ENCODE measurements at regions not wholly inside any gene's neighbourhood (a gene's known extent, or its start where the extent isn't known, plus 50 kb on each side); places are given as distances from the start of the nearest gene placed in this dataset.

DNA sequence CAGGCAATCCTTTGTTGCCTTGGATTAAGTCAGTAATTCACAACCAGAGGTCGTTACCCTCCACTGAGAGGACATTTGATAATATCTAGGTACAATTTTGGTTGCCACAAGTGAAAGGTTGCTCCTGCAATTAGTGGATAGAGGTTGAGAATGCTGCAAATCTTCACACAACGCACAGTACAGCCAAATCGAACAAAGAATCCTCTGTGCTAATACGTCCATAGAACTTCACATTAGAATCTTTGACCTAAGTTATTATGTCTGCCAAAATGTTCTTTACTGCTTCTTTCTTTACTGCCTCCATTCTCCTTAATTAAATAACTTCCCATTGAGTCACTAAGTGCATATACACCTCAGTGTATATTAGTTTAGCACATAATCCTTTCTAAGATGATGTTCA lies 879.5 kb downstream of the TRIB2 start:
- no peaks in the 10 kb centered on the region for H3K4me1 ChIP-seq
- no peak for TF ChIP-seq CTCF (IDR thresholded peaks at IDR 0.05)
- DNase-seq = no peak
- intact Hi-C loops (cut with DNase I; ENCODE audit: low total_unique reads) = no loop called here
- H3K27me3 ChIP-seq = no peaks in the 10 kb centered on the region
- H3K4me3 ChIP-seq = no peak overlapping the region
- H3K27ac ChIP-seq = no peak overlapping the region
- no peaks in the 10 kb centered on the region for H3K9me3 ChIP-seq
- H3K36me3 ChIP-seq = no peaks in the 10 kb centered on the region

DNA sequence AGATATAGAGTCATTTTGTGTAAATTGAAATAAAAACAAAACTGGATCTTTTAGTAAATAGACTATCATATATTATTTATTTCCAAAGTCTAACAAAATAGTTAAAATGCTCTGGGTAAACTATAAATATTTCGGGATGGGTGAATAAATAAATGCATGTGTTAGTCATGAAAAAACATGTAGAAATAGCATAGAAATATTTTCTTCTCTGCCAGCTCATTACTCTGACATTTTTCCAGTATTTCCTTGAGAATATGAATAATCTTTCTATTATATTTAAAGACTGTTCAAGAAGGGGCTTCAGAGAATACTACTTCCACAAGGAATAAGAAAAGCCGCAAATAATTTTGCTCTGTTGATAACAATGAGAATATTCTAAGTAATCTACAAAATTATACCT lies 880.4 kb downstream of the TRIB2 start:
- intact Hi-C loops (cut with DNase I; ENCODE audit: low total_unique reads) = no loop called here

GRCh38 chr2:13601506-13601905 lies 884.8 kb downstream of the TRIB2 start:
- TF ChIP-seq CTCF (IDR thresholded peaks at IDR 0.05) = no peak

More for the DNA sequence above, 880.4 kb downstream of the TRIB2 start:
- Histone ChIP-seq H3K36me3 (no peaks in the 10 kb centered on the region), H3K4me3 (no peak overlapping the region), H3K4me1 (no peaks in the 10 kb centered on the region), H3K27ac (no peak overlapping the region), H3K27me3 (no peaks in the 10 kb centered on the region), H3K9me3 (no peaks in the 10 kb centered on the region)
- DNase-seq = no peak
- TF ChIP-seq CTCF (IDR thresholded peaks at IDR 0.05) = no peak

DNA sequence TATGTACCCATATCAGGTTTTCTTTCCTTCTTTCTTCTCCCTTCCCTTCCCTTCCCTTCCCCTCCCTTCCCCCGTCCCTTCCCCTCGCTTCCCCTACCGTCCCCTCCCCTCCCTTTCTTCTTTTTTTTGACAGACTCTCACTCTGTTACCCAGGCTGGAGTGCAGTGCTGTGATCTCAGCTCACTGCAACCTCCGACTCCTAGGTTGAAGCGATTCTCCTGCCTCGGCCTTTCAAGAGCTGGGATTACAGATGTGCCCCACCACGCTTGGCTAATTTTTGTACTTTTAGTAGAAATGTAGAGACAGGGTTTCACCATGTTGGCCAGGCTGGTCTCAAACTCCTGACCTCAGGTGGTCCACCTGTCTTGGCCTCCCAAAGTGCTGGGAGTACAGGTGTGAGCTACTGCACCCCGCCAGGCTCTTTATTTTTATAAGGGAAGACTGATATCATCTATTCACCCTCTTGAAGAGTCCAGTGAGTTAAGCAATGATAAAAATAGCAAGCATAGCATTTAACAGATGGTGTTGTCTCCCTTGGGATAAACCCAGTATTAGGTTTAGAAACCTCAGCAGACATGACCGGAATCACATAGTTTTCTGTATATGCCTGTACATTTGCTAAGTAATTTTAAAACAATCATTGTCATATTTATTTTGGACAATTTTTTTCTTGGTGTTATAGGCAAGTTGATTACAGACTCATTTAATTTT lies 888.4 kb downstream of the TRIB2 start:
- Histone ChIP-seq H3K27me3 (no peaks in the 10 kb centered on the region), H3K4me3 (no peak overlapping the region), H3K9me3 (no peaks in the 10 kb centered on the region), H3K4me1 (no peaks in the 10 kb centered on the region), H3K36me3 (no peaks in the 10 kb centered on the region), H3K27ac (no peak overlapping the region)
- no peak for TF ChIP-seq CTCF (IDR thresholded peaks at IDR 0.05)
- no peak for DNase-seq
- intact Hi-C loops (cut with DNase I; ENCODE audit: low total_unique reads) = no loop called here

More at GRCh38 chr2:13601506-13601905, 884.8 kb downstream of the TRIB2 start:
- intact Hi-C loops (cut with DNase I; ENCODE audit: low total_unique reads) = no loop called here
- Histone ChIP-seq H3K9me3 (no peaks in the 10 kb centered on the region), H3K4me1 (no peaks in the 10 kb centered on the region), H3K36me3 (no peaks in the 10 kb centered on the region), H3K27ac (no peak overlapping the region), H3K27me3 (no peaks in the 10 kb centered on the region), H3K4me3 (no peak overlapping the region)
- DNase-seq = no peak

DNA sequence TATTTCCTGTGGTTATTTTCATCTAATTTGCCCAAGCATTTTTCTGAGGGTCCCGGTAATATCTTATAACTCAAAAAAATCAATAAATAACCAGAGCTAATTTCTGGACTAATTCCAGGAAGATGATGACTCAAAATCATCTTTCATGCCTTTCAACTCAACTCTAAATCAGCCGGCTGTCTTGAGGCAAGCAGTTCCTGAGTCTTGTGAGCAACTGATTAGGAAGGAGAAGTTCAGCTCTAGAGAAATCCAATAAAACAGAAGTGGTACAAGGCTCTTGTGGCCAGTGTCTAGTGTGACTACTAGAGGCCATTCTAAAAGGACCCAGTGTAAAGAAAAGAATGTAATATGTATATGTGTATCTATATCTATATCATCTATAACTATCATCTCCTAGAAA lies 890.4 kb downstream of the TRIB2 start:
- no peak for TF ChIP-seq CTCF (IDR thresholded peaks at IDR 0.05)
- H3K9me3 ChIP-seq = no peaks in the 10 kb centered on the region
- H3K36me3 ChIP-seq = no peaks in the 10 kb centered on the region
- no peak overlapping the region for H3K27ac ChIP-seq
- no peaks in the 10 kb centered on the region for H3K4me1 ChIP-seq
- H3K27me3 ChIP-seq = no peaks in the 10 kb centered on the region
- no peak overlapping the region for H3K4me3 ChIP-seq
- intact Hi-C loops (cut with DNase I; ENCODE audit: low total_unique reads) = no loop called here
- no peak for DNase-seq

DNA sequence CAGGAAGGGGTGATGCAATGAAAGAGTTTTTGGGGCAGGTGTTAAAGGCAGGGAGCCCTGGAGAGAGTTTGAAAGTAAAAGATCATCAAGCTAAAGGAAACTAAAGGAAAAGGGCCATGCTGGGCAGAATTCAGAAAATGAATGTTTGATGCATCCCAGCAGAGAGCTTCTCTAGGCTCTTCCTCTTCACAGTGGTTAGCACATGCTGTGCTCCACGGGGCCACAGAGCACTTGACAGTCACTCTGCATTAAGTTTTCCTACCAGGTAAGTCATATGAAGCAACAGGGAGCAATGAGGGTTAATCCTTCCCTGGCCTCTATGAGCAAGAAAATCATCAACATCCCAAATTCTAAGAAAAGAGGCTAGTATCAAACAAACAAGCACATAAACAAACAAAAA lies 895.2 kb downstream of the TRIB2 start:
- intact Hi-C loops (cut with DNase I; ENCODE audit: low total_unique reads) = no loop called here
- Histone ChIP-seq H3K4me3 (no peak overlapping the region), H3K36me3 (no peaks in the 10 kb centered on the region), H3K27me3 (no peaks in the 10 kb centered on the region), H3K27ac (no peak overlapping the region), H3K4me1 (no peaks in the 10 kb centered on the region), H3K9me3 (peaks cover 0 to 4% (median 0%) of the 10 kb centered on the region in 3 donors)
- DNase-seq = no peak
- no peak for TF ChIP-seq CTCF (IDR thresholded peaks at IDR 0.05)

Measured in tibial artery (tissue), 4 donors.